HL-60 (cell line): ENCODE measurements at regions not wholly inside any gene's neighbourhood (a gene's known extent, or its start where the extent isn't known, plus 50 kb on each side); places are given as distances from the start of the nearest gene placed in this dataset.

Experiments used
- CTCF ChIP-seq: IDR thresholded peaks from one replicate; pipeline ENCODE4 v1.5.1; 2011; ENCODE audit warnings: low read length, control low read depth, inconsistent platforms; ENCODE audit not compliant: insufficient read depth
- GABPA ChIP-seq: IDR thresholded peaks from 2 replicates; pipeline ENCODE4 v1.6.1; 2012; ENCODE audit warnings: low read depth
- REST ChIP-seq: IDR thresholded peaks from 2 replicates; pipeline ENCODE4 v1.6.1; 2012; ENCODE audit warnings: low read depth; ENCODE audit not compliant: insufficient replicate concordance

- TF ChIP-seq CTCF (no peak), REST (no peak), GABPA (no peak)
These were observed 800.2 kb downstream of the EFNB2 start for GRCh38 chr13:105735281-105735680.
